IMR-90 (cell line): ENCODE measurements at regions not wholly inside any gene's neighbourhood (a gene's known extent, or its start where the extent isn't known, plus 50 kb on each side); places are given as distances from the start of the nearest gene placed in this dataset.

ENCODE experiments used
- ATAC-seq: fragments of 200-7000 bp; cut with Tn5 transposase; 2 replicates; pipeline ENCODE4 v1.9.1; 2020; ENCODE audit warnings: low read depth, mild to moderate bottlenecking, moderate library complexity
- BruUV-seq: library from RNA; stranded (reverse); fragments of 400-500 nt; replicated peaks from 2 replicates; lab custom pipeline; 2021; lab: Mats Ljungman, UMichigan
- CTCF ChIA-PET: fragments of 300-600 bp; formaldehyde crosslinking; extraction: SDS; loops from one replicate; lab custom pipeline; 2021; ENCODE audit warnings: antibody characterized with exemption; lab: Yijun Ruan, JAX
- POLR2A ChIA-PET: fragments of 300-600 bp; sonication (Branson Sonifier 250); formaldehyde crosslinking; loops from one replicate; lab custom pipeline; 2022; ENCODE audit warnings: antibody characterized with exemption; ENCODE audit not compliant: unreplicated experiment; lab: Charles Lee
- DNase-seq: peaks from one replicate; pipeline ENCODE4 v3.0.0; 2013
- H2AFZ ChIP-seq: replicated peaks from 2 replicates; pipeline ENCODE3; 2013; ENCODE audit warnings: low read length, mild to moderate bottlenecking; ENCODE audit not compliant: poor library complexity
- H2AK5ac ChIP-seq: 2 replicates; pipeline ENCODE4 v1.6.1; 2013; ENCODE audit warnings: low read depth, low read length, inconsistent platforms
- H2AK9ac ChIP-seq: replicated peaks from 2 replicates; pipeline ENCODE3; 2013; ENCODE audit warnings: mild to moderate bottlenecking, low read depth, low read length, moderate library complexity; ENCODE audit not compliant: poor library complexity
- H2BK120ac ChIP-seq: 2 replicates; pipeline ENCODE4 v1.6.1; 2013; ENCODE audit warnings: low read depth, low read length, inconsistent platforms
- H2BK15ac ChIP-seq: 3 replicates; pipeline ENCODE4 v1.6.1; 2013; ENCODE audit warnings: low read depth, low read length, inconsistent platforms
- H2BK20ac ChIP-seq: 2 replicates; pipeline ENCODE4 v1.6.1; 2013; ENCODE audit warnings: low read depth, mild to moderate bottlenecking, inconsistent platforms, low read length, moderate library complexity
- H2BK5ac ChIP-seq: 2 replicates; pipeline ENCODE4 v1.6.1; 2013; ENCODE audit warnings: mild to moderate bottlenecking, low read depth, low read length, inconsistent platforms; ENCODE audit not compliant: poor library complexity, severe bottlenecking
- H3K14ac ChIP-seq: replicated peaks from 2 replicates; pipeline ENCODE4 v1.6.1; 2013; ENCODE audit warnings: low read depth, low read length, inconsistent platforms
- H3K18ac ChIP-seq: 2 replicates; pipeline ENCODE4 v1.6.1; 2013; ENCODE audit warnings: low read depth, low read length, control low read depth
- H3K23ac ChIP-seq: 2 replicates; pipeline ENCODE4 v1.6.1; 2013; ENCODE audit warnings: low read depth, low read length, inconsistent platforms
- H3K27ac ChIP-seq: 2 replicates; pipeline ENCODE4 v1.5.1; 2013; ENCODE audit warnings: mild to moderate bottlenecking, control low read depth, low read length; ENCODE audit not compliant: insufficient read depth
- H3K27me3 ChIP-seq: 2 replicates; pipeline ENCODE4 v1.6.1; 2013; ENCODE audit warnings: low read length; ENCODE audit not compliant: control insufficient read depth, insufficient read depth
- H3K36me3 ChIP-seq: 2 replicates; pipeline ENCODE4 v1.6.1; 2013; ENCODE audit warnings: low read length, mixed read lengths; ENCODE audit not compliant: control insufficient read depth, insufficient read depth
- H3K4ac ChIP-seq: 2 replicates; pipeline ENCODE4 v1.6.1; 2013; ENCODE audit warnings: low read depth, low read length, inconsistent platforms
- H3K4me1 ChIP-seq: 2 replicates; pipeline ENCODE4 v1.6.1; 2013; ENCODE audit warnings: low read length, mixed read lengths; ENCODE audit not compliant: control insufficient read depth, insufficient read depth
- H3K4me2 ChIP-seq: 2 replicates; pipeline ENCODE4 v1.6.1; 2013; ENCODE audit warnings: low read depth, mild to moderate bottlenecking, control low read depth, low read length, moderate library complexity
- H3K4me3 ChIP-seq: 2 replicates; pipeline ENCODE4 v1.5.1; 2013; ENCODE audit warnings: low read depth, mild to moderate bottlenecking, control low read depth, low read length, moderate library complexity; ENCODE audit not compliant: insufficient read depth
- H3K56ac ChIP-seq: 2 replicates; pipeline ENCODE4 v1.6.1; 2013; ENCODE audit warnings: low read length, inconsistent platforms; ENCODE audit not compliant: insufficient read depth; ENCODE audit errors: extremely low read depth
- H3K79me1 ChIP-seq, 2 experiments: 2 replicates each; pipeline ENCODE4 v1.6.1; 2013; ENCODE audit warnings: low read length in 2 of 2, inconsistent platforms in 1 of 2, low read depth in 1 of 2
- H3K9ac ChIP-seq: 2 replicates; pipeline ENCODE4 v1.6.1; 2013; ENCODE audit warnings: low read depth, low read length, control low read depth
- H3K9me1 ChIP-seq: 2 replicates; pipeline ENCODE4 v1.6.1; 2013; ENCODE audit warnings: low read length, inconsistent platforms; ENCODE audit not compliant: insufficient read depth
- H3K9me3 ChIP-seq: 2 replicates; pipeline ENCODE4 v1.6.1; 2013; ENCODE audit warnings: low read length; ENCODE audit not compliant: control insufficient read depth, insufficient read depth
- H4K20me1 ChIP-seq: 2 replicates; pipeline ENCODE4 v1.6.1; 2013; ENCODE audit warnings: low read length, inconsistent platforms; ENCODE audit not compliant: insufficient read depth
- H4K5ac ChIP-seq: 2 replicates; pipeline ENCODE4 v1.6.1; 2013; ENCODE audit warnings: mild to moderate bottlenecking, low read depth, low read length, control low read depth
- H4K8ac ChIP-seq, 2 experiments: 2 replicates each; pipeline ENCODE4 v1.6.1; 2013; ENCODE audit warnings: low read depth in 2 of 2, low read length in 2 of 2, control low read depth in 1 of 2, inconsistent platforms in 1 of 2
- H4K91ac ChIP-seq: 2 replicates; pipeline ENCODE4 v1.6.1; 2013; ENCODE audit warnings: low read depth, low read length, inconsistent platforms; ENCODE audit not compliant: insufficient read depth
- BHLHE40 ChIP-seq: fragments of 150-350 bp; IDR thresholded peaks from 2 replicates; pipeline ENCODE4 v1.6.1; 2016; ENCODE audit warnings: mild to moderate bottlenecking, low read depth, low read length
- CEBPB ChIP-seq: IDR thresholded peaks from 2 replicates; pipeline ENCODE4 v1.6.1; 2012; ENCODE audit warnings: low read depth, low read length, improper control_type of control experiment
- CHD1 ChIP-seq: IDR thresholded peaks from 2 replicates; pipeline ENCODE4 v1.6.1; 2012; ENCODE audit warnings: low read depth, low read length, improper control_type of control experiment
- ELK1 ChIP-seq: fragments of 150-350 bp; IDR thresholded peaks from 2 replicates; pipeline ENCODE4 v1.6.1; 2016; ENCODE audit warnings: low read depth, mild to moderate bottlenecking, low read length, moderate library complexity, borderline replicate concordance
- MAZ ChIP-seq: IDR thresholded peaks from 2 replicates; pipeline ENCODE4 v1.6.1; 2012; ENCODE audit warnings: low read depth, mild to moderate bottlenecking, low read length, improper control_type of control experiment, moderate library complexity, borderline replicate concordance
- MXI1 ChIP-seq: IDR thresholded peaks from 2 replicates; pipeline ENCODE4 v1.6.1; 2012; ENCODE audit warnings: low read depth, mild to moderate bottlenecking, low read length, moderate library complexity, borderline replicate concordance
- NFE2L2 ChIP-seq: fragments of 150-350 bp; IDR thresholded peaks from 2 replicates; pipeline ENCODE4 v1.6.1; 2016; ENCODE audit warnings: low read depth, mild to moderate bottlenecking, low read length
- POLR2A ChIP-seq: IDR thresholded peaks from 2 replicates; pipeline ENCODE4 v1.6.1; 2012; ENCODE audit warnings: mild to moderate bottlenecking, low read depth, low read length
- RAD21 ChIP-seq: IDR thresholded peaks from 2 replicates; pipeline ENCODE4 v1.6.1; 2012; ENCODE audit warnings: low read length, improper control_type of control experiment
- RCOR1 ChIP-seq: IDR thresholded peaks from 2 replicates; pipeline ENCODE4 v1.6.1; 2012; ENCODE audit warnings: mild to moderate bottlenecking, low read length, improper control_type of control experiment; ENCODE audit not compliant: insufficient replicate concordance
- SMC3 ChIP-seq: fragments of 150-350 bp; IDR thresholded peaks from 2 replicates; pipeline ENCODE4 v1.6.1; 2016; ENCODE audit warnings: low read depth, mild to moderate bottlenecking, antibody characterized with exemption, low read length, moderate library complexity
- USF2 ChIP-seq: fragments of 150-350 bp; IDR thresholded peaks from 2 replicates; pipeline ENCODE4 v1.6.1; 2017; ENCODE audit warnings: mild to moderate bottlenecking, antibody characterized with exemption, low read length, low read depth
- WGBS, 2 experiments: methylation state at CpG; one replicate each; pipeline versions ENCODE4 v1.1.5 to v1.1.7; 2013; ENCODE audit warnings: missing lambda C conversion rate in 2 of 2; ENCODE audit not compliant: insufficient read length in 1 of 2; ENCODE audit errors: extremely low coverage in 2 of 2; 5-methylcytosine and 5-hydroxymethylcytosine counted together
- dilution Hi-C: fragments of 300-500 bp; cut with HindIII; formaldehyde crosslinking; loops from one replicate; pipeline ENCODE4 v1.14.3; 2018; ENCODE audit warnings: low sequenced_read_pairs; ENCODE audit not compliant: unreplicated experiment
- in situ Hi-C: fragments of 300-500 bp; cut with MboI; formaldehyde crosslinking; loops from 3 replicates; pipeline ENCODE4 v1.14.3; 2019; ENCODE audit warnings: low sequenced_read_pairs, inconsistent platforms, mixed read lengths
- intact Hi-C: fragments of 100-400 bp; cut with micrococcal nuclease; formaldehyde crosslinking; loops from 2 replicates; pipeline ENCODE4 v1.10.0; 2022
- TF ChIP-seq, protein P1 (sequence below): conservative IDR thresholded peaks from 2 replicates; pipeline ENCODE4 v1.5.1; 2012; ENCODE audit warnings: mild to moderate bottlenecking, low read depth, low read length, improper control_type of control experiment

DNA sequence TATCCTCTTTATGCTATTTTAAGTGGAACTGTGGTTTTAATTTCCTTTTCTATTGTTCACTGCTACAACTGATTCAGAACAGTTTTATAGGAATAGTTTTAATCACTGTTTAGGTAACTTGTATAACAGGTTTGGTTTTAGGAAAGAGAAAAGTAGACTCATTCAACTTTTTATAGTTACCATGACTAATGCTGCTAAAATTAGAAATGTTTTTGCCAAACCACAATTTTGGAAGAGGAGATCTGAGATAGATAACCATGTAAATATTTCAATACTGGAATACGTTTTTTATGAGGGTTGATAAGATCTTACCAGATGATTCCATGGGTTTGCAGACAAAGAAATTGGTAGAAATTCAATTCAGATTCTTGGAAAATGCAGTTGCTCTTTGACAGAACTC is 404.6 kb upstream of the ARRDC3 start:
- in situ Hi-C loops, result no loop called here
- ChIA-PET CTCF (no interaction called here), POLR2A (no interaction called here)
- no peak overlapping the region for H3K4me3 ChIP-seq
- H3K27me3 ChIP-seq, result no peaks in the 10 kb centered on the region
- intact Hi-C loops, result no loop called here
- no peak for TF ChIP-seq CHD1
- no peak for TF ChIP-seq ELK1
- TF ChIP-seq POLR2A, result no peak
- no peak for TF ChIP-seq BHLHE40
- TF ChIP-seq CEBPB, result no peak
- no peak for TF ChIP-seq RAD21
- TF ChIP-seq MXI1, result no peak
- TF ChIP-seq SMC3, result no peak
- TF ChIP-seq, protein P1, sequence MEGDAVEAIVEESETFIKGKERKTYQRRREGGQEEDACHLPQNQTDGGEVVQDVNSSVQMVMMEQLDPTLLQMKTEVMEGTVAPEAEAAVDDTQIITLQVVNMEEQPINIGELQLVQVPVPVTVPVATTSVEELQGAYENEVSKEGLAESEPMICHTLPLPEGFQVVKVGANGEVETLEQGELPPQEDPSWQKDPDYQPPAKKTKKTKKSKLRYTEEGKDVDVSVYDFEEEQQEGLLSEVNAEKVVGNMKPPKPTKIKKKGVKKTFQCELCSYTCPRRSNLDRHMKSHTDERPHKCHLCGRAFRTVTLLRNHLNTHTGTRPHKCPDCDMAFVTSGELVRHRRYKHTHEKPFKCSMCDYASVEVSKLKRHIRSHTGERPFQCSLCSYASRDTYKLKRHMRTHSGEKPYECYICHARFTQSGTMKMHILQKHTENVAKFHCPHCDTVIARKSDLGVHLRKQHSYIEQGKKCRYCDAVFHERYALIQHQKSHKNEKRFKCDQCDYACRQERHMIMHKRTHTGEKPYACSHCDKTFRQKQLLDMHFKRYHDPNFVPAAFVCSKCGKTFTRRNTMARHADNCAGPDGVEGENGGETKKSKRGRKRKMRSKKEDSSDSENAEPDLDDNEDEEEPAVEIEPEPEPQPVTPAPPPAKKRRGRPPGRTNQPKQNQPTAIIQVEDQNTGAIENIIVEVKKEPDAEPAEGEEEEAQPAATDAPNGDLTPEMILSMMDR, result no peak
- no peak for TF ChIP-seq MAZ
- no peak for TF ChIP-seq RCOR1
- TF ChIP-seq USF2, result no peak
- no peak for TF ChIP-seq NFE2L2
- no peaks in the 10 kb centered on the region for H3K79me1 ChIP-seq
- no peak overlapping the region for H3K18ac ChIP-seq
- H4K8ac ChIP-seq, result no peak overlapping the region
- no peak overlapping the region for H2AFZ ChIP-seq
- ATAC-seq, result no peak
- no TSS peak for BruUV-seq
- no peak overlapping the region for H4K5ac ChIP-seq
- no peak overlapping the region for H3K56ac ChIP-seq
- H3K36me3 ChIP-seq, result no peaks in the 10 kb centered on the region
- H3K4ac ChIP-seq, result no peak overlapping the region
- H4K91ac ChIP-seq, result no peak overlapping the region
- H3K14ac ChIP-seq, result no peak overlapping the region
- H3K4me2 ChIP-seq, result no peak overlapping the region
- H3K9me1 ChIP-seq, result no peaks in the 10 kb centered on the region
- H4K20me1 ChIP-seq, result no peaks in the 10 kb centered on the region
- H2AK9ac ChIP-seq, result no peak overlapping the region
- no peak overlapping the region for H2BK120ac ChIP-seq
- no peaks in the 10 kb centered on the region for H3K4me1 ChIP-seq
- no peak overlapping the region for H3K23ac ChIP-seq
- no CpG with 5 or more reads among the region's 1 CpG for WGBS, 2 experiments
- no peak overlapping the region for H2BK15ac ChIP-seq
- H2AK5ac ChIP-seq, result no peak overlapping the region
- dilution Hi-C loops, result no loop called here
- H3K9ac ChIP-seq, result no peak overlapping the region
- no peak overlapping the region for H2BK5ac ChIP-seq
- H3K27ac ChIP-seq, result no peak overlapping the region
- no peak for DNase-seq
- no peaks in the 10 kb centered on the region for H3K9me3 ChIP-seq
- H2BK20ac ChIP-seq, result no peak overlapping the region
